ENCODE measurements at regions not wholly inside any gene's neighbourhood (a gene's known extent, or its start where the extent isn't known, plus 50 kb on each side); places are given as distances from the start of the nearest gene placed in this dataset.

- WGBS, 2 experiments (ENCODE audit: extremely low coverage in 1 of 2, insufficient coverage in 1 of 2, insufficient read length in 1 of 2, insufficient replicate concordance in 2 of 2, low coverage in 1 of 2, low lambda C conversion rate in 2 of 2, missing lambda C conversion rate in 1 of 2) = 82% methylated on average over 2 of the region's 2 CpGs; no CpG with 5 or more reads in 1 of the 2 experiments
- Histone ChIP-seq H2BK120ac (replicated peaks; ENCODE audit: low read depth, low read length) (no peak overlapping the region), H2BK12ac (ENCODE audit: low read depth, low read length) (no peak overlapping the region), H4K91ac (replicated peaks; ENCODE audit: insufficient read length, low read length) (no peak overlapping the region), H4K5ac (ENCODE audit: insufficient read length, low read depth, low read length) (no peak overlapping the region), H3K27ac (ENCODE audit: low read depth, low read length) (no peak overlapping the region), H3K56ac (replicated peaks; ENCODE audit: insufficient read length, low read depth, low read length) (no peak overlapping the region), H3K27me3 (replicated peaks in 1 of 4; ENCODE audit: control insufficient read depth in 3 of 4, extremely low read depth in 1 of 4, insufficient read depth in 3 of 4, low read length in 3 of 4) (no peaks in the 10 kb centered on the region), H3K9me3 (ENCODE audit: insufficient read depth in 2 of 2, low read depth in 1 of 2, low read length in 1 of 2) (no peaks in the 10 kb centered on the region; a peak in 1 of 4 replicates), H2BK5ac (ENCODE audit: low read depth, low read length) (no peak overlapping the region), H2BK15ac (ENCODE audit: low read length) (no peak overlapping the region), H3K36me3 (ENCODE audit: control insufficient read depth in 2 of 4, insufficient read depth in 4 of 4, low read length in 3 of 4) (no peaks in the 10 kb centered on the region), H2AK5ac (ENCODE audit: low read depth, low read length) (no peak overlapping the region), H3K4me1 (replicated peaks in 1 of 4; ENCODE audit: control insufficient read depth in 3 of 4, insufficient read depth in 4 of 4, low read length in 3 of 4) (no peaks in the 10 kb centered on the region), H3K79me1 (ENCODE audit: low read depth, low read length) (no peaks in the 10 kb centered on the region), H4K20me1 (replicated peaks in 1 of 2; ENCODE audit: control insufficient read depth in 1 of 2, insufficient read depth in 2 of 2, low read length in 2 of 2) (no peaks in the 10 kb centered on the region), H2AFZ (ENCODE audit: low read length) (no peak overlapping the region), H3K9ac (replicated peaks in 1 of 4; ENCODE audit: extremely low read depth in 1 of 4, low read depth in 3 of 4, low read length in 3 of 4) (no peak overlapping the region), H3K4me2 (ENCODE audit: insufficient read depth in 1 of 2, low read depth in 2 of 2, low read length in 2 of 2) (no peak overlapping the region), H3K14ac (ENCODE audit: insufficient read length) (no peak overlapping the region), H2BK20ac (ENCODE audit: low read length) (no peak overlapping the region), H3K79me2 (ENCODE audit: control insufficient read depth in 1 of 2, insufficient read depth in 2 of 2, low read length in 2 of 2) (no peaks in the 10 kb centered on the region), H3K23ac (ENCODE audit: insufficient read length) (no peak overlapping the region), H3K23me2 (ENCODE audit: low read depth, low read length) (no peaks in the 10 kb centered on the region), H3K4ac (replicated peaks; ENCODE audit: insufficient read length, low read depth, low read length) (no peak overlapping the region), H3K4me3 (ENCODE audit: extremely low read depth in 1 of 4, insufficient read depth in 2 of 4, low read depth in 3 of 4, low read length in 4 of 4) (no peak overlapping the region), H3K18ac (ENCODE audit: extremely low read depth, low read length) (no peak overlapping the region), H4K8ac (ENCODE audit: extremely low read depth, insufficient read depth, low read length) (no peak overlapping the region)
- ChIA-PET CTCF (ENCODE audit: partially characterized antibody) (no interaction called here), POLR2A (ENCODE audit: partially characterized antibody) (no interaction called here)
- FAIRE-seq = no peak
- no peak for DNase-seq (ENCODE audit: low read depth in 1 of 2, low spot score in 2 of 2)
- no peak for TF ChIP-seq HDAC2 (IDR thresholded peaks at IDR 0.05; ENCODE audit: borderline replicate concordance in 1 of 2, low read depth in 2 of 2, low read length in 2 of 2)
- no peak for TF ChIP-seq SIRT6 (IDR thresholded peaks at IDR 0.05; ENCODE audit: low read length)
- TF ChIP-seq, protein P1, sequence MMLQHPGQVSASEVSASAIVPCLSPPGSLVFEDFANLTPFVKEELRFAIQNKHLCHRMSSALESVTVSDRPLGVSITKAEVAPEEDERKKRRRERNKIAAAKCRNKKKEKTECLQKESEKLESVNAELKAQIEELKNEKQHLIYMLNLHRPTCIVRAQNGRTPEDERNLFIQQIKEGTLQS (IDR thresholded peaks at IDR 0.05; ENCODE audit: insufficient read depth, low read depth, low read length) = no peak
- no peak for TF ChIP-seq CEBPB (IDR thresholded peaks at IDR 0.05; ENCODE audit: low read depth, low read length)
- no peak for TF ChIP-seq CREB1 (IDR thresholded peaks at IDR 0.05)
- no peak for TF ChIP-seq CHD1 (IDR thresholded peaks at IDR 0.05; ENCODE audit: low read depth, low read length)
- TF ChIP-seq CHD2 (IDR thresholded peaks at IDR 0.05; ENCODE audit: low read length) = no peak
- TF ChIP-seq EP300 (IDR thresholded peaks at IDR 0.05; ENCODE audit: borderline replicate concordance in 1 of 2, low read depth in 2 of 2, low read length in 2 of 2) = no peak
- TF ChIP-seq RFX5 (IDR thresholded peaks at IDR 0.05; ENCODE audit: borderline replicate concordance, low read depth, low read length) = no peak
- TF ChIP-seq GTF2F1 (IDR thresholded peaks at IDR 0.05; ENCODE audit: borderline replicate concordance, low read depth, low read length) = no peak
- no peak for TF ChIP-seq EZH2 (IDR thresholded peaks at IDR 0.05; ENCODE audit: low read depth, low read length, severe bottlenecking)
- TF ChIP-seq RXRA (IDR thresholded peaks at IDR 0.05; ENCODE audit: insufficient read depth, low read depth, low read length) = no peak
- TF ChIP-seq KDM4A (IDR thresholded peaks at IDR 0.05; ENCODE audit: low read depth, low read length, severe bottlenecking) = no peak
- no peak for TF ChIP-seq TEAD4 (IDR thresholded peaks at IDR 0.05; ENCODE audit: low read depth, low read length)
- no peak for TF ChIP-seq SP1 (IDR thresholded peaks at IDR 0.05; ENCODE audit: low read depth, low read length)
- TF ChIP-seq BRCA1 (IDR thresholded peaks at IDR 0.05; ENCODE audit: low read depth, low read length) = no peak
Measured at GRCh38 chr20:6502219-6502618, 265.3 kb upstream of the BMP2 start.
